PC-9 (cell line): ENCODE measurements at regions not wholly inside any gene's neighbourhood (a gene's known extent, or its start where the extent isn't known, plus 50 kb on each side); places are given as distances from the start of the nearest gene placed in this dataset.

Experiments used
- BruUV-seq: library from RNA; stranded (reverse); fragments of 400-500 nt; replicated peaks from 2 replicates; lab custom pipeline; 2021; lab: Mats Ljungman, UMichigan
- CTCF ChIA-PET: fragments of 300-600 bp; sonication (Branson Sonifier 250); formaldehyde crosslinking; loops from one replicate; lab custom pipeline; 2022; ENCODE audit warnings: antibody characterized with exemption; lab: Charles Lee
- POLR2A ChIA-PET: fragments of 300-600 bp; sonication (Branson Sonifier 250); formaldehyde crosslinking; loops from one replicate; lab custom pipeline; 2022; ENCODE audit warnings: antibody characterized with exemption; ENCODE audit not compliant: unreplicated experiment; lab: Charles Lee
- DNase-seq, 2 experiments: peaks; one replicate each; pipeline versions ENCODE4 v3.0.0 to v3.0.0-alpha.2; 2015 to 2022; ENCODE audit warnings: mixed read lengths in 1 of 2
- H2AFZ ChIP-seq: fragments of 200-600 bp; sonication (generic); 2 replicates; pipeline ENCODE4 v1.8.1; 2017; ENCODE audit warnings: antibody characterized with exemption
- H3F3A ChIP-seq: fragments of 200-600 bp; sonication (generic); 2 replicates; pipeline ENCODE4 v1.8.1; 2017; ENCODE audit warnings: antibody characterized with exemption, mild to moderate bottlenecking, low read depth; ENCODE audit not compliant: insufficient read depth
- H3K27ac ChIP-seq: fragments of 200-600 bp; sonication (generic); 2 replicates; pipeline ENCODE4 v1.6.1; 2016; ENCODE audit warnings: mixed run types
- H3K27me3 ChIP-seq: fragments of 200-600 bp; sonication (generic); 2 replicates; pipeline ENCODE4 v1.6.1; 2016; ENCODE audit warnings: low read depth, mixed run types; ENCODE audit not compliant: insufficient read depth
- H3K36me3 ChIP-seq: fragments of 200-600 bp; sonication (generic); 2 replicates; pipeline ENCODE4 v1.6.1; 2016; ENCODE audit warnings: low read depth, mixed run types
- H3K4me1 ChIP-seq: fragments of 200-600 bp; sonication (generic); replicated peaks from 2 replicates; pipeline ENCODE4 v1.6.1; 2016; ENCODE audit warnings: mixed run types; ENCODE audit not compliant: insufficient read depth
- H3K4me2 ChIP-seq: fragments of 200-600 bp; sonication (generic); 2 replicates; pipeline ENCODE4 v1.6.1; 2017; ENCODE audit warnings: mixed run types
- H3K4me3 ChIP-seq: fragments of 200-600 bp; sonication (generic); 2 replicates; pipeline ENCODE4 v1.6.1; 2016; ENCODE audit warnings: mixed run types
- H3K79me2 ChIP-seq: fragments of 200-600 bp; sonication (generic); 2 replicates; pipeline ENCODE4 v1.6.1; 2017; ENCODE audit warnings: low read depth, mixed run types
- H3K9me2 ChIP-seq: fragments of 200-600 bp; sonication (generic); 2 replicates; pipeline ENCODE4 v1.8.1; 2017; ENCODE audit warnings: mild to moderate bottlenecking; ENCODE audit not compliant: insufficient read depth
- H3K9me3 ChIP-seq: fragments of 200-600 bp; sonication (generic); 2 replicates; pipeline ENCODE4 v1.8.1; 2016; ENCODE audit warnings: low read depth; ENCODE audit not compliant: insufficient read depth
- H4K20me1 ChIP-seq: fragments of 200-600 bp; sonication (generic); 2 replicates; pipeline ENCODE4 v1.8.1; 2017; ENCODE audit not compliant: insufficient read depth
- EZH2 ChIP-seq: fragments of 200-600 bp; sonication (generic); IDR thresholded peaks from 2 replicates; pipeline ENCODE4 v1.8.0; 2017; ENCODE audit warnings: antibody characterized with exemption, low read depth
- intact Hi-C: fragments of 100-400 bp; cut with micrococcal nuclease; formaldehyde crosslinking; loops from one replicate; pipeline ENCODE4 v1.10.0; 2022; ENCODE audit not compliant: unreplicated experiment
- TF ChIP-seq, protein P1 (sequence below): fragments of 200-600 bp; sonication (generic); conservative IDR thresholded peaks from 2 replicates; pipeline ENCODE4 v1.6.1; 2017; ENCODE audit warnings: mixed run types, antibody characterized with exemption, mild to moderate bottlenecking, moderate library complexity

DNA sequence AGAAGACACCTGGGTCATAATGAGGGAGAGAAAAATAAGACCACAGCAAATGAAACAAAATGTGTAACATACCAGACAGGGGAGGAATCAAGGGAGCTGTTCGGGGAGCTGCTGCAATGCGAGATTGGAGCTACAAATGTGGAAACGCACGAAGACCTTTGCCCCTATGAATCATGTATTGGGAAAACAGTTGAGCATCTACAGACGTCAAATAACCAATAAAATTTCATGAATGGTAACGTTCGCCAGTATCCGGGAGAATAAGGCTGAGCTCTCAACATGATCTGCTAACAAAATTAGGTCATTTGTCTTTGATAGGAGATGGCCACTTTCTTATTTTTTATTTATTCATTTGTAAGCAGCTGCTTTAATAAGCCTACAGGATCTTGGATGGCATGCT lies 486.2 kb upstream of the RBFOX1 start:
- Histone ChIP-seq H3K36me3 (no peaks in the 10 kb centered on the region), H2AFZ (no peak overlapping the region), H3K4me1 (no peaks in the 10 kb centered on the region), H3F3A (no peaks in the 10 kb centered on the region), H3K79me2 (no peaks in the 10 kb centered on the region), H3K27me3 (peaks cover 2% of the 10 kb centered on the region; the same call in 1 of the 2 replicates), H3K9me2 (no peaks in the 10 kb centered on the region), H3K4me2 (no peak overlapping the region), H3K9me3 (no peaks in the 10 kb centered on the region), H3K27ac (no peak overlapping the region), H3K4me3 (no peak overlapping the region), H4K20me1 (no peaks in the 10 kb centered on the region)
- no peak for TF ChIP-seq EZH2
- TF ChIP-seq, protein P1, sequence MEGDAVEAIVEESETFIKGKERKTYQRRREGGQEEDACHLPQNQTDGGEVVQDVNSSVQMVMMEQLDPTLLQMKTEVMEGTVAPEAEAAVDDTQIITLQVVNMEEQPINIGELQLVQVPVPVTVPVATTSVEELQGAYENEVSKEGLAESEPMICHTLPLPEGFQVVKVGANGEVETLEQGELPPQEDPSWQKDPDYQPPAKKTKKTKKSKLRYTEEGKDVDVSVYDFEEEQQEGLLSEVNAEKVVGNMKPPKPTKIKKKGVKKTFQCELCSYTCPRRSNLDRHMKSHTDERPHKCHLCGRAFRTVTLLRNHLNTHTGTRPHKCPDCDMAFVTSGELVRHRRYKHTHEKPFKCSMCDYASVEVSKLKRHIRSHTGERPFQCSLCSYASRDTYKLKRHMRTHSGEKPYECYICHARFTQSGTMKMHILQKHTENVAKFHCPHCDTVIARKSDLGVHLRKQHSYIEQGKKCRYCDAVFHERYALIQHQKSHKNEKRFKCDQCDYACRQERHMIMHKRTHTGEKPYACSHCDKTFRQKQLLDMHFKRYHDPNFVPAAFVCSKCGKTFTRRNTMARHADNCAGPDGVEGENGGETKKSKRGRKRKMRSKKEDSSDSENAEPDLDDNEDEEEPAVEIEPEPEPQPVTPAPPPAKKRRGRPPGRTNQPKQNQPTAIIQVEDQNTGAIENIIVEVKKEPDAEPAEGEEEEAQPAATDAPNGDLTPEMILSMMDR: no peak
- no peak for DNase-seq
- CTCF ChIA-PET: no interaction called here
- intact Hi-C loops: no loop called here
- BruUV-seq: no TSS peak
- POLR2A ChIA-PET: no interaction called here

- H3K9me2 ChIP-seq: no peaks in the 10 kb centered on the region
- POLR2A ChIA-PET: no interaction called here
- H3K4me3 ChIP-seq: no peak overlapping the region
- H2AFZ ChIP-seq: no peak overlapping the region
- no peak for DNase-seq
- no peaks in the 10 kb centered on the region for H3K9me3 ChIP-seq
- H3K27ac ChIP-seq: no peak overlapping the region
- no peaks in the 10 kb centered on the region for H4K20me1 ChIP-seq
- BruUV-seq: no TSS peak
- no peak overlapping the region for H3K4me2 ChIP-seq
- H3K36me3 ChIP-seq: no peaks in the 10 kb centered on the region
- peaks cover 11% of the 10 kb centered on the region for H3K27me3 ChIP-seq
- CTCF ChIA-PET: no interaction called here
- H3F3A ChIP-seq: no peaks in the 10 kb centered on the region
- intact Hi-C loops: no loop called here
- TF ChIP-seq, protein P1: no peak
- no peak for TF ChIP-seq EZH2
- no peaks in the 10 kb centered on the region for H3K4me1 ChIP-seq
- no peaks in the 10 kb centered on the region for H3K79me2 ChIP-seq
Measured at GRCh38 chr16:6841392-6841791, 491.3 kb upstream of the RBFOX1 start.

DNA sequence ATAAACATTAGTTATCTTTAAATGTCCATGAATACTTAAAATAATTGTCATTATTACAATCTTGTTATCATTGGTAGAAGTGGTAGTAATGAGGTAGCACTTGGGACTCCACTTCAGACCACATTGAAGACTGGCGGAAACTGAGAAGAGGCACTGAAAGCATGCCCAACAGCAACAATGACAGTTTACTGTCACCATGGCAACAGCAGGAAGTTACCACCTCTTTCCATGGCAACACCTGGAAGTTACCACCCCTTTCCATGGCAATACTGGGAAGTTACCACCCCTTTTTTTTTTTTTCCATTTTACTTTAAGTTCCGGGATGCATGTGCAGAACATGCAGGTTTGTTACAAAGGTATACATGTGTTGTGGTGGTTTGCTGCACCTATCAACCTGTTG lies 494.9 kb upstream of the RBFOX1 start:
- ChIA-PET POLR2A (no interaction called here), CTCF (no interaction called here)
- H3F3A ChIP-seq: no peaks in the 10 kb centered on the region
- no peaks in the 10 kb centered on the region for H3K9me2 ChIP-seq
- DNase-seq: no peak
- no TSS peak for BruUV-seq
- intact Hi-C loops: no loop called here
- no peak overlapping the region for H3K27ac ChIP-seq
- H4K20me1 ChIP-seq: no peaks in the 10 kb centered on the region
- no peak overlapping the region for H2AFZ ChIP-seq
- H3K4me1 ChIP-seq: no peaks in the 10 kb centered on the region
- H3K36me3 ChIP-seq: no peaks in the 10 kb centered on the region
- TF ChIP-seq, protein P1: no peak
- no peak for TF ChIP-seq EZH2
- H3K4me3 ChIP-seq: no peak overlapping the region
- H3K4me2 ChIP-seq: no peak overlapping the region
- no peaks in the 10 kb centered on the region for H3K9me3 ChIP-seq
- peaks cover 11% of the 10 kb centered on the region for H3K27me3 ChIP-seq
- no peaks in the 10 kb centered on the region for H3K79me2 ChIP-seq
